ENCODE measurements at regions not wholly inside any gene's neighbourhood (a gene's known extent, or its start where the extent isn't known, plus 50 kb on each side); places are given as distances from the start of the nearest gene placed in this dataset.

DNA sequence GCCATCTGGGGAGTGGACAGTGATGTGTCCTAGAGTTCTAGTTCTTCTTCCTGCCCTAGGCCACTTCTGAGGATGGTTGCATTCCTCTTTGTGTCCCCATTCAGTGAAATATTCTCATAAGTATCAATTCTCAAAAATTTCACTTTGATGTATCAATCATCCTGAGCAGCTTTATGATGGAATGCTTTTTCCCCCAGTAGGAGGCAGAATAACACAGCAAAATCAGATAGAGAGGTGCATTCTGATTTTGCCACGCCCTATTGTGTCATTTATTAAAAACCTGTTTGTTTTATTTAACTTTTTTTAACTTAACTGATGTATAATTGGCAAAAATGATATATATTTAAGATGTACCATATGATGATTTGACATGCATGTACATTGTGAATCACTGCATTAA, 656.0 kb upstream of the GRM7 start:
- no peak overlapping the region for H3K9ac ChIP-seq (ENCODE audit: insufficient read depth, low read length, poor library complexity, severe bottlenecking)
- Mint-ChIP-seq H3K27me3 (ENCODE audit: low read depth in 3 of 3) (peaks cover 0 to 5% (median 3%) of the 10 kb centered on the region in 3 donors), H3K9me3 (peaks cover 0 to 2% (median 0%) of the 10 kb centered on the region in 7 donors), H3K27ac (no peak overlapping the region), H3K4me1 (no peaks in the 10 kb centered on the region), H3K36me3 (no peaks in the 10 kb centered on the region), H3K4me3 (no peak overlapping the region)
- H3K4me1 ChIP-seq (ENCODE audit: control insufficient read depth in 1 of 2, insufficient read depth in 2 of 2, low read length in 2 of 2), result no peaks in the 10 kb centered on the region
- peak in 1 of 3 donors; percentile 5 for DNase-seq
- no peak overlapping the region for H2AFZ ChIP-seq (ENCODE audit: insufficient read depth, low read depth, low read length, poor library complexity, severe bottlenecking)
- H3K9me3 ChIP-seq (replicated peaks in 1 of 2; ENCODE audit: control insufficient read depth in 1 of 2, insufficient read depth in 1 of 2, low read length in 2 of 2), result no peaks in the 10 kb centered on the region
- H3K4me3 ChIP-seq (replicated peaks in 1 of 3; ENCODE audit: low read depth in 2 of 3, low read length in 3 of 3), result no peak overlapping the region
- TF ChIP-seq, protein P1, sequence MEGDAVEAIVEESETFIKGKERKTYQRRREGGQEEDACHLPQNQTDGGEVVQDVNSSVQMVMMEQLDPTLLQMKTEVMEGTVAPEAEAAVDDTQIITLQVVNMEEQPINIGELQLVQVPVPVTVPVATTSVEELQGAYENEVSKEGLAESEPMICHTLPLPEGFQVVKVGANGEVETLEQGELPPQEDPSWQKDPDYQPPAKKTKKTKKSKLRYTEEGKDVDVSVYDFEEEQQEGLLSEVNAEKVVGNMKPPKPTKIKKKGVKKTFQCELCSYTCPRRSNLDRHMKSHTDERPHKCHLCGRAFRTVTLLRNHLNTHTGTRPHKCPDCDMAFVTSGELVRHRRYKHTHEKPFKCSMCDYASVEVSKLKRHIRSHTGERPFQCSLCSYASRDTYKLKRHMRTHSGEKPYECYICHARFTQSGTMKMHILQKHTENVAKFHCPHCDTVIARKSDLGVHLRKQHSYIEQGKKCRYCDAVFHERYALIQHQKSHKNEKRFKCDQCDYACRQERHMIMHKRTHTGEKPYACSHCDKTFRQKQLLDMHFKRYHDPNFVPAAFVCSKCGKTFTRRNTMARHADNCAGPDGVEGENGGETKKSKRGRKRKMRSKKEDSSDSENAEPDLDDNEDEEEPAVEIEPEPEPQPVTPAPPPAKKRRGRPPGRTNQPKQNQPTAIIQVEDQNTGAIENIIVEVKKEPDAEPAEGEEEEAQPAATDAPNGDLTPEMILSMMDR (IDR thresholded peaks at IDR 0.05), result peak; percentile 42
- H3K27me3 ChIP-seq (ENCODE audit: control insufficient read depth in 2 of 2, insufficient read depth in 2 of 2, low read length in 2 of 2), result no peaks in the 10 kb centered on the region
- no peaks in the 10 kb centered on the region for H4K20me1 ChIP-seq (ENCODE audit: insufficient read depth, low read length)
- WGBS (ENCODE audit: insufficient coverage), result no CpG with 5 or more reads among the region's 1 CpG
- intact Hi-C loops (cut with micrococcal nuclease), result no loop called here
- no peaks in the 10 kb centered on the region for H3K79me2 ChIP-seq (ENCODE audit: insufficient read depth, low read length)
- H3K36me3 ChIP-seq (replicated peaks in 1 of 2; ENCODE audit: control insufficient read depth in 1 of 2, insufficient read depth in 2 of 2, low read length in 2 of 2), result no peaks in the 10 kb centered on the region
- H3K27ac ChIP-seq (ENCODE audit: low read depth in 1 of 2, low read length in 2 of 2), result no peak overlapping the region
- no peak overlapping the region for H3K4me2 ChIP-seq (replicated peaks; ENCODE audit: extremely low read depth, low read length, poor library complexity, severe bottlenecking)

DNA sequence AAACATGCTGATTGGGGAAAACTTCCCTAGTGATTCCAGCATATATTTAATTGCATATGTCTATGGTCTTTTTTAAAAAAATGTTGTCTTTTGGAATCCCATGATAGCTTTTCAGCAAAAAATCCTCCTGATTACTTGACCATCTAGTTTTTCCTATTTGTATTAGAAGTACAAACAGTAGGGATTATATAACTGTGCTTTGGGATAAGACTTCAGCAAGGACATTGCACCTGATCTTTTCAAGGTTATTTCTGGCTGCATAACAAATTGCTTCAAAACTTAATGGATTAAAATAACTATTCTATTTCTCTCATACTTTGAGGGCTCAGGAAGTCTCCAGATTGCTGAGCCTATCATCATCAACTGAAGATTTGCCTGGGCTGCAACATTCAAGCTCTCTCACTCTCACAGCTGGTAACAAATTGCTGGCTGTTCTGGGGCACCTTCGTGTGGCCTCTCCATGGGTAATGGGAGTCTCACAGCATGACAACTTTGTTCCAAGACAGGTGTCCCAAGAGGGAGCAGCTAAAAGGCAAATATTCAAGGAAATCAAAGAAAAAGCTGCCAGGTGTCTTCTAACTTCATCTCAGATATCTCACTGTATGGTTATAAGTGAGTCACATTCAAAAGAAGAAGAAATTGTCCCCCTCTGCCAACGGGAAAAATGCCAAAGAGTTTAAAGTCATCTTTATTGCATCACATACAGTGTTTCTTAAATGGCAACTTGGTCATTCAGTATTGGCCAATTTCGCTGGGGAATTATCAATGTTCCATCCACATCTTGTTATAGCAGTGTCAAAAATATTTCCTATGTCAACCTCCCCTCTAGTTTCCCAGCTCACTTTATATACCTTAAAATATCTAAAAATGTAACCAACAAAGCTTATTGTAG, 644.5 kb upstream of the GRM7 start:
- peak overlapping the region in 6 of 7 donors; percentile 33 to 94 (median 76) for H3K27ac Mint-ChIP-seq
- no peak overlapping the region for H3K4me3 ChIP-seq (replicated peaks in 1 of 3; ENCODE audit: low read depth in 2 of 3, low read length in 3 of 3)
- no peaks in the 10 kb centered on the region for H3K36me3 ChIP-seq (replicated peaks in 1 of 2; ENCODE audit: control insufficient read depth in 1 of 2, insufficient read depth in 2 of 2, low read length in 2 of 2)
- no peaks in the 10 kb centered on the region for H3K36me3 Mint-ChIP-seq
- no peaks in the 10 kb centered on the region for H3K9me3 ChIP-seq (replicated peaks in 1 of 2; ENCODE audit: control insufficient read depth in 1 of 2, insufficient read depth in 1 of 2, low read length in 2 of 2)
- H3K4me1 Mint-ChIP-seq, result peaks cover 34% of the 10 kb centered on the region
- DNase-seq, result peak; percentile 29 to 74 (median 44)
- intact Hi-C loops (cut with micrococcal nuclease), result loop anchor here in 1 of 2 donors (10.0 kb wide), 1 partner anchor 578 kb away; no protein-coding TSS in a partner anchor
- H3K27ac ChIP-seq (ENCODE audit: low read depth in 1 of 2, low read length in 2 of 2), result no peak overlapping the region
- peaks cover 0 to 2% (median 0%) of the 10 kb centered on the region in 3 donors for H3K27me3 Mint-ChIP-seq (ENCODE audit: low read depth in 3 of 3)
- no peak overlapping the region for H3K4me2 ChIP-seq (replicated peaks; ENCODE audit: extremely low read depth, low read length, poor library complexity, severe bottlenecking)
- peaks cover 0 to 5% (median 0%) of the 10 kb centered on the region in 7 donors for H3K9me3 Mint-ChIP-seq
- no peak overlapping the region for H3K4me3 Mint-ChIP-seq
- H3K4me1 ChIP-seq (ENCODE audit: control insufficient read depth in 1 of 2, insufficient read depth in 2 of 2, low read length in 2 of 2), result peaks cover 27 to 32% of the 10 kb centered on the region in 2 donors
- H4K20me1 ChIP-seq (ENCODE audit: insufficient read depth, low read length), result no peaks in the 10 kb centered on the region
- no peak overlapping the region for H3K9ac ChIP-seq (ENCODE audit: insufficient read depth, low read length, poor library complexity, severe bottlenecking)
- H3K79me2 ChIP-seq (ENCODE audit: insufficient read depth, low read length), result no peaks in the 10 kb centered on the region
- WGBS (ENCODE audit: insufficient coverage), result 50% methylated on average over 2 of the region's 3 CpGs
- H3K27me3 ChIP-seq (ENCODE audit: control insufficient read depth in 2 of 2, insufficient read depth in 2 of 2, low read length in 2 of 2), result no peaks in the 10 kb centered on the region
- H2AFZ ChIP-seq (ENCODE audit: insufficient read depth, low read depth, low read length, poor library complexity, severe bottlenecking), result no peak overlapping the region
- TF ChIP-seq, protein P1 (IDR thresholded peaks at IDR 0.05), result no peak
